ENCODE measurements at regions not wholly inside any gene's neighbourhood (a gene's known extent, or its start where the extent isn't known, plus 50 kb on each side); places are given as distances from the start of the nearest gene placed in this dataset.

- TF ChIP-seq CTCF (IDR thresholded peaks at IDR 0.05; ENCODE audit: borderline replicate concordance, extremely low read depth, low read length, poor library complexity, severe bottlenecking): no peak
- TF ChIP-seq EZH2 (IDR thresholded peaks at IDR 0.05; ENCODE audit: borderline replicate concordance, low read depth, low read length, severe bottlenecking): no peak
These were observed 105.4 kb upstream of the FAM110C start for GRCh38 chr2:151553-152334.
